HG03469 (cell line): ENCODE measurements at regions not wholly inside any gene's neighbourhood (a gene's known extent, or its start where the extent isn't known, plus 50 kb on each side); places are given as distances from the start of the nearest gene placed in this dataset.
"Not testable (repeated sequence)": the region's sequence is repeated elsewhere in the genome, so short reads cannot be mapped to it uniquely, and the experiment has no call there.

ENCODE experiments used
- ATAC-seq: cut with Tn5 transposase; IDR thresholded peaks from one replicate; pipeline ENCODE4 v1.9.1; 2021; ENCODE audit warnings: mild to moderate bottlenecking, moderate library complexity, moderate number of reproducible peaks; ENCODE audit not compliant: unreplicated experiment

DNA sequence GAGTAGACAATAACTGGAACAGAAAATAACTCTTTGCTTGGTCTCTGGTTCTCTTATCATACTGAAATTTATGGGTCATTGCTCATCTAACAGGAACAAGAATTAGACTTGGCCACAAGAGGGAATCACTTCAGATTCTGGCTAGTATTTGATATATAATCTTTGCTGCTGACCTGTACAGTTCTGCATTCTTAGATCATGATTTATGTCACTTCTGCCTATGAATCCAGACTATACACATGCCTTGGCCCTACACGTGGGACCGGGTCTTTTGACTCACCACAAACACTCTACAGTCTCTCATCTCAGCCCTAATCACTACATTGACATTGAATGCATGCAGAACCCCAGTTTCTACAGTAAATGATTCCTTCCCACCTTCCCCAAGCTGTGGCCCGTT, 162.5 kb upstream of the SOX2 start:
- ATAC-seq, result no peak

DNA sequence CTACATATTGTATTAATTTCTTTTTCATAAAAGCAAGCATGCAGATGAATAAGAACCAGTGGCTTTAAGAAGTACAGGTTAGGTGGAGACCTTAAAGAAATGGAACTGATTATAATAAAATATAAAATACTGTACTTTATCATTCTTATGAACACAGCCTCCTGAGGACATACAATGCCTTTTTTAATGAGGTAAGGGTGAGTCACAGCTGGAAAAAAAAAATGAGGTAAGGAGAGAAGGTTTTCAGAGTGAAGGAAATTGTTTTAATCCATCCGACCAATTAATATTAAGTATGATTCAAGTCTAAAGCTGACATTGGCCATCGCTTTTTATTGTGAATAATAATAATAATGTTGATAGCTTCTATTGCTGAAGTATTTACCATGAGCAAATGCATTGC, 170.3 kb upstream of the SOX2 start:
- no peak for ATAC-seq

DNA sequence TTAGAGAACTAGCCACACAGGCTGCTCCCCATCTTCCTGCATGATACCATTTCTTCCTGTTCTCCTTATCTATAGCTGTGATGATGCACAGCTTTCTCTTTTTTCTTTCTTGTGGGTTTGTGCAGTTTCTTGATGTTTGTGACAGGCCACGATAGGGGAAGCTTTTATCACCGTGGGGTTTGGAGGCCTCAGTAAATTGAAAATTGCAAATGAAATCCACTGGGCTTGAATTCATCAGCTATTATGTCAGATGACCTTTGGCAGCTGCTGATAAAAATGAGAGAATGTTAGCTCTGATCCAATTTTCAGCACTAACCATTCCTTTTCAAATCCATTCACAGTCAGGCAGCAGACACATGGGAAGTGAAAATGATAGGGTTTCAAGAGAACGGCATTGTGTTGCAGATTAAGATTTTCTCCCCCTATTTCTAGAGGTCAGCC, 176.9 kb upstream of the SOX2 start:
- no peak for ATAC-seq

DNA sequence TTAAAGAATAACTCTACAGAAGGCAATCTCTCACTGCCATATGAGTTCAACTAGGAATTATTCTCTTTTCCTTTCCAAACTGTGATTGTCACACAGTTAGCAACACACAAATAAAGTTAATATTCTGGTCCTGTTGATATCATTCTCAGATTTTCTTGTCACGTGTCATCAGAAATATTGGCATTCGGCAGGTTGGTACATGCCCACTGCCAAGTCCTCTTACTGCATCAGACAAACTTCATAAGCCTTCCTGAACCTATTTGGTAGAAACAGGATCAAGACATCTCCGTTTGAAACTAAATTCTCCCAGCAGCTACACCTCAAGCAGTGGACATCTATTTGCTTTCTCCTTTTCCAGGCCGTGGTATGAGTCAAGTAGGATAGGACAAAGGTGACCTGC, 177.9 kb upstream of the SOX2 start:
- ATAC-seq, result no peak

DNA sequence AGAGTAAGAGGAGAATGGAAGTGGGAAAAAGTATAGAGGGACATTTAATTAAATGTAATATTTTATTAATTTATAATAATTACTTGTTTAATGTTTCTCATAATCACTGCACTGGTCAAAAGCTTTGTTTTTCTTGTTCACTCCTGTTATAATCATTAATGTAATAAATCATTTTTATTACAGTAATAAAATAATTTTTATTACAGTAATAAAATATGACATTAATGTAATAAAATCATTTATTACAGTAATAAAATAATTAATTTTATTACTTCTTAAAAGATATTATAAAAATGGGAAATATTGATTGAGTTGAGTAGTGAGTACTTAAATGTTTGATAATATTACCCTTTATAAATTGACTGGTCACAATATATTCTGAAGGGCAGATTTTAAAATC, 181.1 kb upstream of the SOX2 start:
- ATAC-seq, result no peak

DNA sequence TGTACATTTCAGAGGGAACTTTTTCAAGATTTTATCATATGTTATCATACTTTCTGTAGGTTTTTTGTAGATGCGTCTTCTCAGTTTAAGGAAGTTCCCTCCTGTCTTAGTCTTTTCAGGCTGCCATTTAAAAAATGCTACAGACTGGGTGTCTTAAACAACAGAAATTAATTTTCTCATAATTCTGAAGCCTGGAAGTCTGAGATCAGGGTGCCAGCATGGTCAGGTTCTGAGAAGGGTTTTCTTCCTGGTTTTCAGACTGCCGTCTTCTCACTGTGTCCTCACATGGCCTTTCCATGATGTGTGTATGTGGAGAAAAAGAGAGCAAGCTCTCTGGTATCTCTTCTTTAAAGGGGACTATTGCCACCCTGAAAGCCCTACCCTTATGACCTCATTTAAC, 189.9 kb upstream of the SOX2 start:
- ATAC-seq, result no peak

DNA sequence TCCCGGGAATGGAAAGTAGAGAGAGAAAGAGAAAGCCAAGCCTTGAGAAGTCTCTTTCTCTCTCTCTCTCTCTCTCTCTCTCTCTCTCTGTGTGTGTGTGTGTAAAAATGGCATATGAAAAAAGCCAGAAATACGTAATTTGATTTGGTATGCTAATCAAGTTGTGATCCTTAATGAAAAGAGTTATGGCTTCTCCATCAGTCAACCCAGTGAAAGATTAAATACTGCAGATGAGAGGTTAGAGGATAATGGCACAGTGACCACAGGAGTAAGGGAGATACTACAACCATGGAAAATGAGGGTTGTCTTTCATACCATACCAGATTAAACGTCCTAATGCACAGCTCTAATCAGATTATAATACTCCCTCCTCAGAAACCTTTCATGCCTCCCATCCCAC, 193.5 kb upstream of the SOX2 start:
- ATAC-seq, result no peak

DNA sequence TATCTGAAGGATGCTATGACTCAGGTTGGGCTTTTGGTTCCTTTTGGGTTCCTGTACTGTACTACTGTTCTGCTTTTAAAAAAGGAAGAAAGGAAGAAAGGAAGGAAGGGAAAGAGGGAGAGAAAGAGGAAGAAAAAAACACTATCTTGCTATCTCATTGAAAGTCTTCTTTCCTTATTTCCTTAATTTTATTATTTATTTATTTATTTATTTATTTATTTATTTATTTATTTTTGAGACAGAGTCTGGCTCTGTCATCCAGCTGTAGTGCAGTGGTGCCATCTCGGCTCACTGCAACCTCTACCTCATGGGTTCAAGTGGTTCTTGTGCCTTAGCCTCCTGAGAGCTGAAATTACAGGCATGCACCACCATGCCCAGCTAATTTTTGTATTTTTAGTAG, 198.9 kb upstream of the SOX2 start:
- ATAC-seq, result no peak

DNA sequence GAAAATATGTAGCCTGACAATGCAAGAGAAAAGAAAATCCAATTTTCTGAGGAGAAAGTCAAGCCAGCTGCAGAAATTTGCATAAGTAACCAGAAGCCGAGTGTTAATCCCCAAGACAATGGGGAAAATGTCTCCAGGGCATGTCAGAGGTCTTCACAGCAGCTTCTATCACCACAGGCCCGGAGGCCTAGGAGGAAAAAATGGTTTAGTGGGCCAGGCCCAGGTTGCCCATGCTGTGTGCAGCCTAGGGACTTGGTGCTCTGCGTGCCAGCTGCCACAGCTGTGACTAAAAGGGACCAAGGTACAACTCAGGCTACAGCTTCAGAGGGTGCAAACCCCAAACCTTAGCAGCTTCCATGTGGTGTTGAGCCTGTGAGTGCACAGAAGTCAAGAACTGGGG, 201.2 kb upstream of the SOX2 start:
- no peak for ATAC-seq

DNA sequence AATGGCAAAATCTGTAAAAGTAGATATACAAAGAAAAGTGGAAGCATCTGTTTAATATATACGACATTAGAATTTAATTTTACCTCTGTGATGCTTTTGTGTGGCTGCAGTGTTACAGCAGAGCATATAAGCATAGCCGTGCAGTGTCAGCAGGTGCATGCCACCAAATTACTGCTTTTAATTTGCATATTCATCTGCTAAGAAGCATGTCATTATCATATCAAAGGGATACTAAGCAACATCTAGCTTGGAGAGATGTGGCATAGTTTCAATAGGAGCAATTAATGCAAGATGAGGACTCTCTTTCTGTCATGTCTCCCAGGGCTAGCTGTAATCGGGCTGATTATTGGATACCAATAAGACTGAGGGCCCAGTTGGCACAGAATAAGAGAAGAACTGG, 214.4 kb upstream of the SOX2 start:
- ATAC-seq, result no peak

DNA sequence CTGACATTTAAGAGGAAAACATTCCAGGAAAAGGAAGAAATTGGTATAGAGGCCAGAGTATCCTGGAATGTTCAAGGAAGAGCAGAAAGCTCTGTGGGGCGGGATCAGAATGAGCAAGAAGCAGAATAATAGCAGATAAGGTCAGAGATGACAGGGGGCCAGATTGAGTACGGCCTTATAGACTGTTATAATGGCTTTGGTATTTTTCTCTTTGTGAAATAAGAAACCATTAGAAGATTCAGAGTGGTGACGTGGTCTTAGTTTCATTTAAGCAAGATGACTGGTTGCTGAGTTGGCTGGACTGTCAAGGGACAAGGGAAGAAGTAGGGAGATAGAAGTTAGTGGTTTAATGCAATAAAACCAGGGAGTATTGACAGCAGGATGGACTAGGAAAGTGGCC, 218.3 kb upstream of the SOX2 start:
- no peak for ATAC-seq

DNA sequence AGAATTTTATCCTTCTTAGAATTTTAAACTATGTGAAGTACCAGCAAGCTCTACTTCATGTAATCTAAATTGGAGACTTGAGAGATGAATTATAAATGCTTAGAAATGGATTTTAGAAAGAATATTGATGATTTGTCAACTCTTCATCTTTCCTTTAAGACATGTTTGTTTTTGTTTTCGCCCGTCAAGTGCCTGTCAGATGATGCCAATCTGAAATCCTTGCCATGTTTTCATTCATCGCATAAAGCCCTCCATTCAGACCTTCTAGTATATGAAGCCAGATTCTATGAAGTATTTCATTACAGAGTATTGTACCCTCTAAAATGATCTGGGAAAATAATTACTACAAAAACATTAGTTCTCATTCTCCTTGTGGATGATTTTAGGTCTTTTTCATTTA, 223.2 kb upstream of the SOX2 start:
- ATAC-seq, result no peak

DNA sequence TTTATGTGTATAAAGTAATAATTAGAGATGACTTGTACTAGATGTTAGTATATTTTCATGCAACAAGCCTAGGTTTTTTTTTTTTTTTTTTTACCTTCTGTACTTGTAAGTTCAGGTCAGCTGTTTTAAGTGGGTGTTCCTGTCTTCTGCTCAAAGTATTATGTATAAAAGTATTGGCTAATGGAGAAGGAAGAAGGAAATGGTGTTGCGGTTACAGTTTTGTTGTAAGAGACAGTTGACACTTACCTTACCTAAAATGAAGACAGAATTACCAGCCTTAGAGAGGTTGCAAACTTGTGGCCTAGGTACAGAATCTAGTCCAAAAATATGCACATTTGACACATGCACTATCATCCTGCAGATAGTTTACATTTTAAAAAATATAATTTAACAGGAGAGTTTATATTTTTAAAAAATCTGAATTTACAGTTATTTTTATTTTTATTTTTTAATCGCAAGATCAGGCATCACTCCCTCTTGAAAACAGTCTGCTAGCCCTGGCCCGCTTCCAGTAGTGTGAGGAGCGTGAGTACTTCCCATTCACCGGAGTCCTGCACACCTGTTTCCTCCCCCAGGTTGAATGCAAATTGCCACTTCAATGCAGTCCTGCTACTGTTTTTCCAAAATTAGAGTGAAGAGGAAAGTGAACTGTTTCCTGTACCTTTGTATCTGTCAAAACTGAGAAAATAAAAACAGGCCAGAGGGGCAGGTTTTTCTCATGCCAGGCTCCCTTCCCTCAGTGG, 224.3 kb upstream of the SOX2 start:
- ATAC-seq, result no peak

DNA sequence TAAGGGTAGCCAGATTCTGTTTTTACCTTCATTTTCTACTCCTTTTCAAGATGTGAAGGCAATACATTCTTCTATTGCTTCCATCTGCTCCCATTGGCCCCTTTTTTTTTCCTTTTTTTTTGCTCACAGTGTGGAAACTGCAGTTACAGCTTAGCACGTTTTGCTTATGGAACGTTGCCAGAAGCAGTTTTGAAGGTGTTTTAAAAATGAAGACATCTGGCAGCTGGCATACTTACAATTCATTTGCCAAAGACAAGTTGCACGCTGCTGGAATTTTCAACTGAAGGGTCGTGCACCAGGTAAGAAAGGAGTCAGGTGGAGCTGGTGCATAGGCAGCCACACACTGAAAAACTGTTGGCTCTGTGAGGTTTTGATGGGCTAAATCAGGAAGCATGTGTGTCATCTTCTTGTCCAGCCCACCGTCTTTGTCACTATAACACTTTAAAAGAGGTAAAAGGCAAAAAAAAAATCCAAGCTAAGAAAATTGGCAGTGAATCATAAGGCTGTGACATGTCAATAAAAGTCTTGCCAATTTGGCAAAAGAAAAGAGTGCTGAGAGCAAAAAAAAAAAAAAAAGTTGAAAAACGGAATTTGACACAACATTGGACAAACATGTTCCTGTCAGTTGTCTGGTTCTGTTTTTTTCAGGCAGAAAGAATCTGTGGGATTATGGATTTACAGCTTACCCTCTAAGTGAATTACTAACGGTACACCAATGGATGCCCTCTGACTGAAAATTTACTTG, 225.4 kb upstream of the SOX2 start:
- ATAC-seq, result no peak

DNA sequence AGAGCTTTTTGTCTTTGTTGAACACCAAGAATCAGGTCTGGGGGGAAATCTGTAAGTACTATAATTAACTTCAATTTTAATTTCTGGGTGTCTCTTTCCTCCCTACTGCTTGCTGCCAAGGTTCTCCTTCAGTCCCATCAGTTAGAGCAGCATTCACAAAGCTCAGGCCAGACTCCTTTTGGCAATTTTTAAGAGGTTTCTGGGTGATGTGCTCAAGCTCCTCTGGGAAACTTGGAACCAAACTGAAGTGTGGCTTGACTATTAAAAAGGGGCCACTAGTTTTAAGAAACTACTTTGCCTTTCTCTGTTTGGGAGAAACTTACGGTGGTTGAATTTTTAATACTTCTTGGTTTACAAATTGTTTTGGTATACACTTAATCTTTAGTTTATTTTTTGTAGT, 227.7 kb upstream of the SOX2 start:
- no peak for ATAC-seq

DNA sequence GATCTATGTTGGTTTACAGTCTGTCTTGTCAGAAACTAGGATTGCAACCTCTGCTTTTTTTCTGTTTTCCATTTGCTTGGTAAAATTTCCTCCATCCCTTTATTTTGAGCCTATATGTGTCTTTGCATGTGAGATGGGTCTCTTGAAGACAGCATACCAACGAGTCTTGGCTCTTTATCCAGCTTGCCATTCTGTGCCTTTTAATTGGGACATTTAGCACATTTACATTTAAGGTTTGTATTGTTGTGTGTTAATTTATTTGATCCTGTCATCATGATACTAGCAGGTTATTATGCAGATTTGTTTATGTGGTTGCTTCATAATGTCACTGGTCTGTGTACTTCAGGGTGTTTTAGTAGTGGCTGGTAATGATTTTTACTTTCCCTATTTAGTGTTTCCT, 236.6 kb upstream of the SOX2 start:
- not testable (repeated sequence) for ATAC-seq

DNA sequence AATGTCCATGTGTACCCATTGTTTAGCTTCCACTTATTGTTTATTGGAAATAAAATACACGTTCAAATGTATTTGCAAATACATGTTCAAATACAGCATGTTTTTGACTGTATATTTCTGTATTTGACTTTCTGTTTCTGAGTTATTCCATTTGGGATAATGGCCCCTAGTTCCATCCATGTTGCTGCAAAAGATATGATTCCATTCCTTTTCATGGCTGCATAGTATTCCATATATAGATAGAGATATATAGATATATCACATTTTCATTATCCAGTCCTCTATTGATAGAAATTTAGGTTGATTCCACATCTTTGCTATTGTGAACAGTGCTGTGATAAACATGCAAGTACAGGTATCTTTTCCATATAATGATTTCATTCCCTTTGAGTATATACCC, 241.4 kb upstream of the SOX2 start:
- no peak for ATAC-seq

DNA sequence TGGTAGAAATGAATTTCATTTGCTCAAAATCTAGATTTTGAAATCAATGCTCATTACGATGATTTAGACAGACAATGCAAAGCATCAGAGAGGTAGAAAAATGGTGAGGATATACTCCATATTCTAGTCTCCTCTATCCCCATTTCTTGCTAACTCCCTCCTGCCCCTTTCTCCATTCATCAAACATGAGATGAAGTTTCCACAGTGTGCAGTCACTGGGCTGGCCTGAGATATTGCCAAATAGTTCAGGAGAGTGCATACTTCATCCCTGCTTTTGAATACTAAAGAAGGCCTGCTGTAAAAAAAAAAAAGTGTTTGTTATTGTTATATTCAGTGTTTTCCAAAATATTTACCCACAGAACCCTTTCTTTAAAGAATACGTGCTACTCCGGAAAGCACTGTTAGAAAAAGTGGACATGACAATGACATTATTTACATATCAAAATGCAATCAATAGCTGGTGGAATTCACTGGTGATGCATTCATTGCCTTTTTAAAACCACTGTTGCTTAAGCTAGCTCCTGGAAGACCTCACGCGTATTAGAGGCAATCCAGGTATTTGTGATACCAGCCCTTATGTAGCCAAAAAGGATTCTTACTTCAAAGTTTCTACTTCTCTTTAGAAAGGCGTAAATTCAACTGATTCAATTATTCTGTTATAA, 247.6 kb upstream of the SOX2 start:
- ATAC-seq, result no peak

DNA sequence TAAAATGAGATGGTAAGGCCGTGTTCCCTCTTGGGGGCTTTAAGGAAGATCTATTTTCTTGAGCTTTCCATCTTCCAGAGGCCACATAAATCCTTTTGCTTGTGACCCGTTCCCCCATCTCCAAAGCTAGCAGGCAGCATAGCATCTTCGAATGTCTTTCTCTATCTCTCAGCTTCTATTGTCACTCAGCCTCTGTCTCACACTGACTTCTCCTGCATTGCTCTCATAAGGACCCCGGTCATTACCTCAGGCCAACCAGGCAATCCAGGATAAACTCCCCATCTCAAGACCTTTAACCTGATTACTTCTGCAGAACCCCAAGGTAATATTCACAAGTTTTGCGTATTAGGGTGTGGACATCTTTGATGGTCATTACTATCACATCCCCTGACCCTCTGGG, 250.3 kb upstream of the SOX2 start:
- ATAC-seq, result no peak

DNA sequence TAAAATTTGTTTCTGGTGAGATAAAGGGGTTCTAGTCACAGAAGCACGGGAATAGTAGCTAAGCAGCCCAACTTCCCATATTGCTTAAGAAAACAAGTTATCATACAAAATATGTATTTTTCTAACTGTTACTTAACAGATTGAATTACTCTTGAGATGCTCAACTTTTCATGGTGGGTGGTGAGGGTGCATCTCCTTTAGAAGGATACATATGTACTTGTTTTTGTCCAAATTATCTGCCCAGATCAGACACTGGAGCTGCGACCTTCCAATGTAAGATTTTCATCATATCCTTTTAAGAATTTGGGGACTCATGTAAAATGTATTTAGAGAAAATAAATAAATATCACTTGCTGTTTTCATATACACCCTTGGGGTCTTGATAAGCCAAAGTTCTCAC, 252.2 kb upstream of the SOX2 start:
- ATAC-seq, result no peak

DNA sequence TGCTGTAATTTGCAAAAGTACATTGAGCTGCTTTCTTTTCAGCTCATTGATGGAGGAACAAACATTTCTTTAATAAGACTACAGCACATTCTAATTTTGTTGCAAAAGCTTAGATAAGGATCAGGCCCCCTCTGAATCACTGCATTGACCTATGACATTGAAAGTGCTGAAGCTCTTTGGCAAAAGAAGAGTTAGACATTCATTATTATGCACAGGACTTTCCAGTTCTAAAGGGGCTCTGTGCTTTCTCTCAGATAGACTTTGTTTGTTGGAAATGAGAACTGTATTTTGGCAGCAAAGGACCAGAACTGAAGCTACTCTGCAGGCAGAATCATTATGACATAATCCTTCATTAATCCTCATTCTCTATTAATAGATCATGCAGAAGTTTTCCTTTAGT, 252.9 kb upstream of the SOX2 start:
- no peak for ATAC-seq

DNA sequence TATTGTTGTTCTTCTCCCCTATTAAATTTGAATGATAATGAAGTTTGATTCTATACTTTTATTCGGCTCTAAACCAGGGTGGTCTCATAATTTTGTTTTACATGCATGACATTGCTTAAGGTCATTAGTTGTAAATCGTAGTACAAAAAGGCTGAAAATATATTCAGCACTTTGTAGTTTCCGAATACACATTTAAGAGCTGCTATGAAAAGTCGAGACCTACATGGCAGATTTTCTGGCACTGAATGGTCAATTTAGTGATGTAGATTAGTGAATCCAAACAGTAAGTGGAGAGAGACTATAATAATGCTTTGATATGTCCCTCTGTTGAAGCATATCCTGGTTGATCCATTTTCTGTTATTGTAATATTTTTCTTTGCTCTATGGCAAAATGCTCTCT, 254.0 kb upstream of the SOX2 start:
- ATAC-seq, result no peak
